Pulmonary artery endothelial cell (primary cell): ENCODE measurements at regions not wholly inside any gene's neighbourhood (a gene's known extent, or its start where the extent isn't known, plus 50 kb on each side); places are given as distances from the start of the nearest gene placed in this dataset.

Experiments
- DNase-seq: peaks from one replicate; pipeline ENCODE4 v3.0.0-alpha.2; 2011; ENCODE audit warnings: low read depth, low spot score

DNA sequence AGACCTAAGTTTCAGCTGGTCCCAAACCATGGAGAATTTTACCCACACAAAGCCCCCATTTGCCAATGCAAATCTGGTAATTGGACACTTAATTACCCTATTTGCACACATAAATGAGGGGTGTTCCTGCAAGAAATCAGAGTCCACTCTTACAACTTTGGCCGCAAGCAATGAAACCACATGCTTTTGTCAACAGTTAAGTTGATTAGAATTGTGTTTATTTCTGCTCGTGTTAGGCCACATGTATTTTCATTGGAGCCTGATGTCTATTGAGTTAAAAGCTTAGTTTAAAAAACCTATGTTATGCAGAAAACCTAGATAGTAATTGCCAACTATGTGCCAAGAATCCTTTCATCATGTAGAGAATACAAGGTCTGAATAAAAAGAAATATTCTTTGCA, 153.8 kb upstream of the CMC1 start:
- DNase-seq = no peak

GRCh38 chr3:28088811-28089526, 152.4 kb upstream of the CMC1 start:
- DNase-seq = no peak

DNA sequence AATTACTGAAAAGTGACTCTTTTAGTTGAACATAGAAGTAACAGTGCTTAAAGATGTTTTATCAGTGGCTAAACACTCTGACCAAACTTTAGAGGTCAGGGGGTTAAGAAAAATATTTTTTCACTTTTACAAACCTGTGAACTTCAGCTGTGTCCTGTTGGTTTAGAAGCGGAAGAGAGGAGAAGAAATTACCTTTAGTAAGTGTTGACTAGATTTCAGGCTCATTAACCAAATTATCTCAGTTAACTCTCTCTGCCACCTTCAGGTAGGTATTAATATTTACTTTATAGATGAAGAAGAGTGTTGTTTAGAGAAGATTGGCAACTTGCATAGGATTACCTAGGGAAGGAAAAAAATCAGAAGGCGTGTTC, 151.9 kb upstream of the CMC1 start:
- no peak for DNase-seq

- DNase-seq = no peak
Measured at GRCh38 chr3:28099296-28099695, 142.1 kb upstream of the CMC1 start.

- DNase-seq = no peak
Measured at GRCh38 chr3:28101705-28102104, 139.7 kb upstream of the CMC1 start.

DNA sequence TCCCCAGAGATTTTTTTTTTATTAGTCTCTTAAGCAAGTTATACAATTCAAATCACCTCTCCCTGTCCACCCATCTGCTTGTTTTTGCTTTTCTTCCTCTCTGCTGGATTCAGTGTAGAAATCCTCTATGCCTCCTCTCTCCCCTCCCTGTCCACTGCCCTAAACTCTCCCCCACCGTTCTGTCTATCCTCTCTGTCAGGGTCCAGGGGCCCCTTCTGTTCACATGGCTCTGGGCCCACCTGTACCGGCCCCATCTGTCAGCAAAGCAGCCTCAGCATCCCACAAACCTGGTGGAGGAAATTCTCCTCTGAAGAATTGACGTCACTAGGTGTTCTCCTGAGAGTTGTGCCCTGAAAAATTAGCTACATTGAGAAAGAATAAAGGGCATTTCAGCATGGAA, 137.6 kb upstream of the CMC1 start:
- no peak for DNase-seq

DNA sequence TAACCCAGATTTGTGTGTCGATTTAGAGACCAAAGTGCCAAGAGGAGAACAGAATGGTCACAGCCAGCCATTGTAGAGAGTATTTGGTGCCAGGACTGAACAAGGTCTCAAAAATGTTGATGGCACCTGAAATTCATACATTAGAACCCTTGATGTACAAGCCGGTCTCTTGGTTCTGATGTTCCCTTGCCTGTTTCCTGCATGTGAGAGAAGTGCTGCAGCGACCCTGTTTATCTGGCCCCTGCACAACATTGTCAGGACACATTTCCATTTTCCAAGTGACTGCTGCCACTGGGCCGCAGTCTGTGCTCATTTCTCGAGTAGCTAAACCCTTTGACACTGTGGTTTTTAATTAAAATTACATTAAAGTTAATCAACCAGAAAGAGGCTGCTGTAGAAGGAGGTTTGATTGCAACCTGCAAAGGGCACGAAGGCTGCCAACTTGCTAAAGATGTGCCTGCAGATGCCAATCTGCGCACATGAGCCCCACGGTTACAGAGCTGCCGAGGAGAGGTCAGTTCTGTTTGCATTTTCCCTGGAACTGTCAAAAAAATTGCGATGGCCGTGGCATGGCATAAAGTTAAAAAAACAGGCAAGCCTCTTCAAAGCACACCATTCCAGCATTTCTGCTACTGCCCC, 136.4 kb upstream of the CMC1 start:
- no peak for DNase-seq

DNA sequence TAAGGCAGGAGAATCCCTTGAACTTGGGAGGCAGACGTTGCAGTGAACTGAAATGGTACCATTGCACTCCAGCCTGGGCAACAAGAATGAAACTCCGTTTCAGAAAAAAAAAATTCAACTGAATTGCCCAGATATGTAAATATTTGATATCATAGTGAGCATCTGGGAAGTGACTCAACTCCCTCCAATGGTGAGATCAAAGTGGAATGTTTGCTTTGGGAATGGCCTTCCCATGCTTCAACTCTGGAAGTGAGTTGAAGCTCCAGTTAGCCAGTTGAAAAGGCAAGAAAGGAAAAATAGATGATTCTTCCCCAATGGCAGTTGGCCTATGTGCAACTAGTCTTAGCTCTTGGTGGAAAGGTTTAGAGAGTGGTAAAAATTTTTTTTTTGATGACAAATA, 131.6 kb upstream of the CMC1 start:
- DNase-seq = no peak

DNA sequence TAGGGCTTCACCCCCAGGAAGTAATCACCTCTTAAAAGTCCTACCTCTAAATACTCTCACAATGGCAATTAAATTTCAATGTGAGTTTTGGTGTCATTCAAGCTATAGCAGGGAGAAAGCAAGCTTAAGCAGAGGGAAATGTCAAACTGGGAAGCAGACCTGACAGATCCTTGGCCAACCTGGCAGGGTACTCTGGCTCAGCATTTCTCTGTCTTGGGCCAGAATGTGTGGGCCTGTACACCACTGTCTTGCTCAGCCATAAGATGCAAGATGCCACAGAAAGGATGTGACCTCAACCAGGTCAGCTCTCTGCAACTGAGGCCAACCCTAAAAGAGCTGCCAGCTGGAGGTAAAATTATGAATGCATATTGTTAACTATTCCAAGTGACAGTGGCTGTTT, 130.6 kb upstream of the CMC1 start:
- no peak for DNase-seq

DNA sequence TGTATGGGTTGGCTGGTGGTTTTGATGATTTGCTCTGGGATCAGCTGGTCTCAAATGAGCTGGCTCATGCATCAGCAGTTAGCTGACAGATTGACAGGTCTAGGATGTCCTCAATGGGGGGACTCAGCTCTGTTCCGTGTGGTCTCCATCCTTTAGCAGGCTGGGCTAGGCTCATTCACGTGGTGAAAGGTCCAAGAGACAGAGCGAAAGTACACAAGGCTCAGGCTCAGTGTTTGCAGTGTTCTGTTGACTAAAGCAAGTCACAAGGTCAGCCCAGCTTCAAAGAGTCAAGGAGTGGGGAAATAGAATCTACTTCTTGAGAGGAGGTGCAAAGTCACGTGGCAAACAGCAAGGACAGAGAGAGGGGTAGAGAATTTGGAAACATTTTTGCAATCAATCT, 126.5 kb upstream of the CMC1 start:
- DNase-seq = no peak

DNA sequence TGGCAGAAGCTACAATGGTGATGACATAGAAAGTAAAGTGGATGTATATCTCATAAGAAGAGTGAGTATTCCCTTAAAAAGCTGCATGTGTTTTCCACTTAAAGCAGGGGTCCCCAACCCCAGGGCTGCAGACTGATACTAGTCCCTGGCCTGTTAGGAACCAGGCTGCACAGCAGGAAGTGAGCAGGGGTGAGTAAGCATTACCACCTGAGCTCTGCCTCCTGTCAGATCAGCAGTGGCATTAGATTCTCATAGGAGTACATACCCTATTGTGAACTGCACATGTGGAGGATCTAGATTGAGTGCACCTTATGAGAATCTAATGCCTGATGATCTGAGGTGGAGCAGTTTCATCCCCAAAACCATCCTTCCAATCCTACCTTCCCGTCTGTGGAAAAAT, 126.1 kb upstream of the CMC1 start:
- no peak for DNase-seq

GRCh38 chr3:28117598-28117997, 123.8 kb upstream of the CMC1 start:
- DNase-seq = no peak

GRCh38 chr3:28118087-28118486, 123.3 kb upstream of the CMC1 start:
- no peak for DNase-seq

- peak; percentile 11 for DNase-seq
Measured at GRCh38 chr3:28122227-28122626, 119.2 kb upstream of the CMC1 start.

GRCh38 chr3:28124882-28125281, 116.5 kb upstream of the CMC1 start:
- no peak for DNase-seq

DNA sequence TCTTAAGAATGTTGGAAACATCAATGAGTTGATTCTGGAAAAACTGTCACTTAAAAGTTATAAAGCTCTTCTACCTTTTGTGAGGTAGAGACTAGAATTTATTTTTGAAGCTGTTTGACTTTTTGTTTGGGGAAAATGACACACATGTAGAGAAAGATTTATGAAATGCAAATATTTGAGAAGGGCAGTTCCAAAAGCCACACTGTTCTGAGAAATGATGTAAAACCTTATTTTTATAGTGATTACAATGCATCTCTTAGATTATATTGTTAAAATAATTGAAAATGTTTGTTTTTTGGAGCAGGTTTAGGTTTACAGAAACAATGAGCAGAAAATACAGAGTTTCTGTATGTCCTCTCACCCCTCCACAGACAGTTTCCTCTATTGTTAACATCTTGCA, 116.1 kb upstream of the CMC1 start:
- DNase-seq = no peak

- DNase-seq = no peak
Measured at GRCh38 chr3:28130836-28131235, 110.6 kb upstream of the CMC1 start.

- no peak for DNase-seq
Measured at GRCh38 chr3:28132941-28133340, 108.5 kb upstream of the CMC1 start.

- no peak for DNase-seq
Measured at GRCh38 chr3:28134198-28134597, 107.2 kb upstream of the CMC1 start.

DNA sequence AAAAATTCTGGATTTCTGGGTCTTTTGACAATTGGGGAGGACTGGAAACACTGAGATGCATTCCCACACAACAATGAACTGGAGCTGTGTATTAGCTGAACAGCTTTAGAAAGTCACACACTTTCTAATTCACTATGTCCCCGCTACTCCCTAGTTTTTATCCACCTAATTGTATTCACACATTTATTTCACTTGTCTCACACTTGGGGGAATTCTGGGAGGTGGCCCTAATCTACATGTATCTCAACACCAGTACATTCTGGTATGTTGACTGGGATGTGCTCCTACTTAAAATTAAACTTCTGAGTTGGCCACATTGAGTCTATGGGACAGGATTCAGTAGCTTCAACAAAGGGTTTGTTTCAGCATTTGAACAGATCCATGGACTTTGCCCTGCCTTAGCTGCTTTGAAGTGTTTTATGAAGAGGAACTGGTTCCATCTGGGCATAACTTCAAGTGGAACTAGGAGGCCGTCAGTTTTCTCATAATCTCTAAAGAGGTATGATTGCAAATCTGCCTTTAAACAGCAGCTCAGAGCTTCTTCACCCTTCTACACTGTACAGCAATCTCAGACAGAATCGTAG, 106.5 kb upstream of the CMC1 start:
- no peak for DNase-seq

- DNase-seq = no peak
Measured at GRCh38 chr3:28136607-28137216, 104.7 kb upstream of the CMC1 start.

GRCh38 chr3:28138043-28138610, 103.3 kb upstream of the CMC1 start:
- DNase-seq = no peak
